Smooth muscle cell (in vitro differentiated cells): ENCODE measurements at regions not wholly inside any gene's neighbourhood (a gene's known extent, or its start where the extent isn't known, plus 50 kb on each side); places are given as distances from the start of the nearest gene placed in this dataset.
A peak's percentile ranks its signal among the peaks of the same experiment; 100 is the strongest.

Experiments used
- DNase-seq: peaks from one replicate; lab custom pipeline; 2025; ENCODE audit not compliant: unreplicated experiment; lab: John Stamatoyannopoulos, UW
- H2AFZ ChIP-seq: fragments of 200-600 bp; sonication (generic); 2 replicates; pipeline ENCODE4 v1.6.0; 2016; ENCODE audit warnings: antibody characterized with exemption, low read depth, mild to moderate bottlenecking
- H3F3A ChIP-seq: fragments of 200-600 bp; sonication (generic); 2 replicates; pipeline ENCODE4 v1.6.0; 2017; ENCODE audit warnings: antibody characterized with exemption, low read depth
- H3K27ac ChIP-seq: fragments of 200-600 bp; sonication (generic); 2 replicates; pipeline ENCODE4 v1.5.1; 2016; ENCODE audit warnings: low read depth, mild to moderate bottlenecking
- H3K27me3 ChIP-seq: fragments of 200-600 bp; sonication (generic); 2 replicates; pipeline ENCODE4 v1.6.1; 2016; ENCODE audit warnings: low read depth, mild to moderate bottlenecking
- H3K36me3 ChIP-seq: fragments of 200-600 bp; sonication (generic); 2 replicates; pipeline ENCODE4 v1.5.1; 2016; ENCODE audit warnings: low read depth
- H3K4me1 ChIP-seq: fragments of 200-600 bp; sonication (generic); 2 replicates; pipeline ENCODE4 v1.5.1; 2016; ENCODE audit warnings: low read depth
- H3K4me2 ChIP-seq: fragments of 200-600 bp; sonication (generic); 2 replicates; pipeline ENCODE4 v1.6.0; 2016; ENCODE audit warnings: mild to moderate bottlenecking
- H3K4me3 ChIP-seq: fragments of 200-600 bp; sonication (generic); 2 replicates; pipeline ENCODE4 v1.5.1; 2016; ENCODE audit warnings: mild to moderate bottlenecking
- H3K79me2 ChIP-seq: fragments of 200-600 bp; sonication (generic); 2 replicates; pipeline ENCODE4 v1.6.0; 2016; ENCODE audit warnings: low read depth, mild to moderate bottlenecking
- H3K9ac ChIP-seq: fragments of 200-600 bp; sonication (generic); 2 replicates; pipeline ENCODE4 v1.6.0; 2016; ENCODE audit warnings: low read depth
- H3K9me3 ChIP-seq: fragments of 200-600 bp; sonication (generic); replicated peaks from 2 replicates; pipeline ENCODE4 v1.5.1; 2016; ENCODE audit warnings: low read depth
- H4K20me1 ChIP-seq: fragments of 200-600 bp; sonication (generic); 2 replicates; pipeline ENCODE4 v1.6.0; 2016; ENCODE audit warnings: low read depth
- CTCF ChIP-seq: fragments of 200-600 bp; sonication (generic); IDR thresholded peaks from 2 replicates; pipeline ENCODE4 v1.5.1; 2017; ENCODE audit warnings: borderline replicate concordance, mild to moderate bottlenecking, antibody characterized with exemption; ENCODE audit not compliant: insufficient read depth, poor library complexity, severe bottlenecking
- WGBS: methylation state at CpG from one replicate; pipeline ENCODE4 v1.1.7; 2016; ENCODE audit warnings: low lambda C conversion rate; 5-methylcytosine and 5-hydroxymethylcytosine counted together

DNA sequence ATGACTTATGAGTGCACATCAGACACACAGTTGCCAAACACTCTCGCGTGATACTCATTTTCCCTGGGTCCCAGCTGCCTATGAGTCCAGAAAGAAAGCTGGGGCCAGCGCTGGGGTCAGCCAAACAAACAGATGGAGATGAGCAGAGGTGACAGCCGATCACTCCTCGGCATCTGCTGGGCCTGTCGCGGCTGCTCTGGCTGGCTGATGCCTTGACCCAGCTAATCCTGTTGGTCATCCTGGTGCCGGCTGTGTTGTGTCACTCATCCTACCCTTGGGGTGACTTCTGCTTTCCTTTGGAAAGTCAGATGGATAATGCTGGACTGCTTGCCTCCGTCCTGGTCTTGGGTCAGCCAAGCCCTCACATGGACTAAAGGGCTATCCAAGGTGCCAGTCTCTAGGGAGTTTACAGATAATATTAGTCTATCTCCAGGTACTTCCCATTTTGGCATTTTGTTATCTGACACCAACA, 105.3 kb upstream of the PDZRN3 start:
- H3K9ac ChIP-seq = no peak overlapping the region
- TF ChIP-seq CTCF = no peak
- H3K27me3 ChIP-seq = no peaks in the 10 kb centered on the region
- peak overlapping the region; percentile 22 for H3K4me2 ChIP-seq
- no peaks in the 10 kb centered on the region for H3K9me3 ChIP-seq
- H3K79me2 ChIP-seq = no peaks in the 10 kb centered on the region
- no peak overlapping the region for H2AFZ ChIP-seq
- H3K36me3 ChIP-seq = no peaks in the 10 kb centered on the region
- H3K4me3 ChIP-seq = no peak overlapping the region
- peak overlapping the region; percentile 28 for H3K27ac ChIP-seq
- peaks cover 36% of the 10 kb centered on the region for H3K4me1 ChIP-seq
- no peak for DNase-seq
- H3F3A ChIP-seq = peaks cover 33% of the 10 kb centered on the region
- WGBS = 24% methylated on average over 9 of the region's 9 CpGs
- no peaks in the 10 kb centered on the region for H4K20me1 ChIP-seq

DNA sequence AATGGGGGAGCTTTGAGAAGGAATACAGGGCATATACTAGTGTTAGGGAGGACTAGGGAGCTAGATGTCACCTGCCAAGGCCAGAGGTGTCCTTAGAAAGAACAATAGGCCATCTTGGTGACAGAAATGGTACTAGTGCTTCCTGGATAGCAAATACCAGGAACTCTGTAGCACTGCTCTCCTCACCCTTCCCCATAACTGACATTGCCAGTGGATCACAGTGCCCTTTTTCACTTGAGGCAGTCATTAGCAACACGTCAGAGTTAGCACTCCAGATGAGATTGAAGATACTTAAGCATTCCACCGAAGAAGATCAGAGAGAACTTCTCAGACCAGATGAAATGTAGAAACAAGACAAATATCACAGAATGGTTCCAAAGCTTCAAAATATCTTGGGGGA, 103.1 kb upstream of the PDZRN3 start:
- no peaks in the 10 kb centered on the region for H3K36me3 ChIP-seq
- H3K9me3 ChIP-seq = no peaks in the 10 kb centered on the region
- H3K9ac ChIP-seq = no peak overlapping the region
- TF ChIP-seq CTCF = no peak
- H3F3A ChIP-seq = peaks cover 34% of the 10 kb centered on the region
- H3K79me2 ChIP-seq = no peaks in the 10 kb centered on the region
- peaks cover 36% of the 10 kb centered on the region for H3K4me1 ChIP-seq
- peak overlapping the region; percentile 77 for H3K4me2 ChIP-seq
- no peak overlapping the region for H3K4me3 ChIP-seq
- H3K27ac ChIP-seq = peak overlapping the region; percentile 92
- H2AFZ ChIP-seq = peak overlapping the region; percentile 21
- WGBS = 5% methylated on average over 2 of the region's 2 CpGs
- no peak for DNase-seq
- H4K20me1 ChIP-seq = no peaks in the 10 kb centered on the region
- no peaks in the 10 kb centered on the region for H3K27me3 ChIP-seq

DNA sequence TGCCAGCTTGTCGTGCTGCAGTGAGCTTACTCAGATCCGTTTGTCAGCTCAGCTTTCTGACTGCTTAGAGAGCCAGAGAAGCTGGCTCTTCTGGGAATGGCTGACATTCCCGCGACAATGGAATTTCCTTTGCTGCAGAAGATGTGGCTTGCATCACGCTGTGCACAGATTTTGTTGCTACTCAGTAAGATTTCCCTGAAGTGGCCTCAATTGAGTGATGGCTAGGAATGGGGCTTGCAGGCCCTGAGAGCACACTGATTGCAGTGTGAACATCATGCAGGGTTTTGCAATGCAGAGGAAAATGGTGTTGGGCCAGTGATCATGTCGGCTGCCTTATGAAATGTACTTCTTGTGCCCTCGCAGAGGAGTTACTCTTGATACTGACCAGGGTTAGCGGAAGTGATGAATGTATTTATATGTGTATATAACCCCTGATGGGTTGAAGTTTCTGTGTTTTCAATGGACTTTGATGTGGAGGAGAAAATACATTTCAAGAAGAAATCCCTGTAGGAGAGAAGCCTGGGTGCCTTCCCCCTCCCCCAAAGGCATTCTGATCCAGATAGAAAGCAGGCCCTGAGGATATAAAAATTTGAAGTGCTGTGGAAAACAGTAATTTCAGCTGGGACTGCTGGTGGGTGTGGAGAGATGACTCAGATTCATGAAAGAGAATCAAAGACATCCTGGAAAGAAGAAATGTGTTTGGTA, 102.5 kb upstream of the PDZRN3 start:
- no peaks in the 10 kb centered on the region for H3K9me3 ChIP-seq
- no peak overlapping the region for H3K9ac ChIP-seq
- H3K79me2 ChIP-seq = no peaks in the 10 kb centered on the region
- H2AFZ ChIP-seq = peak overlapping the region; percentile 22
- H3K4me2 ChIP-seq = peak overlapping the region; percentile 77
- H3F3A ChIP-seq = peaks cover 34% of the 10 kb centered on the region
- DNase-seq = peak; percentile 36
- no peaks in the 10 kb centered on the region for H4K20me1 ChIP-seq
- peaks cover 36% of the 10 kb centered on the region for H3K4me1 ChIP-seq
- TF ChIP-seq CTCF = no peak
- H3K4me3 ChIP-seq = no peak overlapping the region
- no peaks in the 10 kb centered on the region for H3K36me3 ChIP-seq
- 10% methylated on average over 8 of the region's 8 CpGs for WGBS
- H3K27me3 ChIP-seq = no peaks in the 10 kb centered on the region
- H3K27ac ChIP-seq = peak overlapping the region; percentile 92

GRCh38 chr3:73723596-73723995, 98.9 kb upstream of the PDZRN3 start:
- peaks cover 36% of the 10 kb centered on the region for H3K4me1 ChIP-seq
- H3K9ac ChIP-seq = no peak overlapping the region
- no peak for TF ChIP-seq CTCF
- 86% methylated on average over 3 of the region's 3 CpGs for WGBS
- H3F3A ChIP-seq = peaks cover 31% of the 10 kb centered on the region
- H2AFZ ChIP-seq = no peak overlapping the region
- no peak overlapping the region for H3K27ac ChIP-seq
- no peak for DNase-seq
- H4K20me1 ChIP-seq = no peaks in the 10 kb centered on the region
- no peak overlapping the region for H3K4me3 ChIP-seq
- no peaks in the 10 kb centered on the region for H3K79me2 ChIP-seq
- no peak overlapping the region for H3K4me2 ChIP-seq
- H3K27me3 ChIP-seq = no peaks in the 10 kb centered on the region
- no peaks in the 10 kb centered on the region for H3K9me3 ChIP-seq
- no peaks in the 10 kb centered on the region for H3K36me3 ChIP-seq
